ENCODE measurements at regions not wholly inside any gene's neighbourhood (a gene's known extent, or its start where the extent isn't known, plus 50 kb on each side); places are given as distances from the start of the nearest gene placed in this dataset.

- Histone ChIP-seq H3K27me3 (peaks cover 0 to 32% (median 0%) of the 10 kb centered on the region in 4 donors), H3K9me3 (no peaks in the 10 kb centered on the region), H3K36me3 (no peaks in the 10 kb centered on the region), H3K27ac (no peak overlapping the region), H3K4me3 (no peak overlapping the region), H3K4me1 (no peaks in the 10 kb centered on the region)
- TF ChIP-seq CTCF (IDR thresholded peaks at IDR 0.05) (no peak), POLR2A (IDR thresholded peaks at IDR 0.05) (no peak)
- no peak for DNase-seq
- WGBS, 2 donors: 46 to 52% methylated on average over 5 of the region's 5 CpGs
- intact Hi-C loops (cut with DNase I): no loop called here
Measured at GRCh38 chr16:54616610-54617009, 314.1 kb upstream of the IRX5 start.

DNA sequence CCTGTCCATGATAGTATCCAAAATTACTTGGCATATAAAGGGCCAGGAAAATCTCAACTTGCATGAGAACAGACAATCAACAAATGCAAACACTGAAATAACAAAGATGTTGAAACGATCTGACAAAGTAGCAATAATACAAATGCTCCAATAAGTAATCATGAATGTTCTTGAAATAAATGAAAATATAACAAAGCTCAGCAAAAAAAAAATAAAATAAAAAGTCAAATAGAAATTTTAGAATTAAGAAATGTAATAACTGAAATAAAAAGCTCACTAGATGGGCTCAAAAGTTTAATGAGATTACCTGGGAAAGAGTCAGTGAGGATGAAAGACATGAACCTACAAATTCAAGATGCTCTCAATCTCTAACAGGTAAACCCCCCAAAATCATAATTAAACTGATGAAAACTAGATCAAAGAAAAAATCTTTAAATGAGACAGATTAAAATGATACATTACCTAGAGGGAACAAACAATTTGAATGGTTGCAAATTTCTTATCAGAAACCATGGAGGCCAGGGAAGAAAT is 319.0 kb upstream of the IRX3 start:
- 83 to 93% methylated on average over 1 of the region's 1 CpG for WGBS, 2 donors
- Histone ChIP-seq H3K27me3 (peaks cover 0 to 23% (median 0%) of the 10 kb centered on the region in 4 donors), H3K36me3 (no peaks in the 10 kb centered on the region), H3K4me1 (no peaks in the 10 kb centered on the region), H3K27ac (no peak overlapping the region), H3K4me3 (no peak overlapping the region), H3K9me3 (peaks cover 0 to 5% (median 5%) of the 10 kb centered on the region in 3 donors)
- TF ChIP-seq POLR2A (IDR thresholded peaks at IDR 0.05) (no peak), CTCF (IDR thresholded peaks at IDR 0.05) (no peak)
- intact Hi-C loops (cut with DNase I): no loop called here
- no peak for DNase-seq

- Histone ChIP-seq H3K9me3 (peaks cover 0 to 5% (median 0%) of the 10 kb centered on the region in 3 donors), H3K27me3 (peaks cover 0 to 26% (median 0%) of the 10 kb centered on the region in 4 donors), H3K36me3 (no peaks in the 10 kb centered on the region), H3K27ac (no peak overlapping the region), H3K4me1 (no peaks in the 10 kb centered on the region), H3K4me3 (no peak overlapping the region)
- WGBS, 2 donors: 61 to 72% methylated on average over 4 to 6 of the region's 6 CpGs
- intact Hi-C loops (cut with DNase I): no loop called here
- no peak for TF ChIP-seq CTCF (IDR thresholded peaks at IDR 0.05)
- no peak for TF ChIP-seq POLR2A (IDR thresholded peaks at IDR 0.05)
- DNase-seq: no peak
Measured at GRCh38 chr16:54602666-54603065, 316.1 kb upstream of the IRX3 start.

DNA sequence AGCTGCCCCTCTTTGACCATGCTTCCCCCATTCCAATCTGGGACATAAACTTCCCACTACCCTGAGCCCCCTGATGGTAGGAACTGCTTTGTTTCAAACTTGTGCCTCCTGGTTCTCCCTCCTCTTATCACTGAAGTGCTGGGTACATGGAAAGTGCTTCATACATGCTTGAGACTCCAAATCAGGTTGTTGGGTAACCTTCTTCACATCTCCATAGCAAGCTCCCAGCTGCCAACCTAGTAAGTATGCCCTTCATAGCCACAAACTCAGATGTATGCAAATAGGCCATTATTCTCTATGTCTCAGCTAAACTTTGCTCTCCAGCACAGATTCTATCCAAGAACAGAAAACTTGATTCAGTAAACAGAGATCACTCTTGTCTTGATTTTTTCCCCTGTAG is 310.6 kb upstream of the IRX3 start:
- H3K27me3 ChIP-seq: peaks cover 0 to 44% (median 0%) of the 10 kb centered on the region in 4 donors
- no peak for DNase-seq
- H3K9me3 ChIP-seq: no peaks in the 10 kb centered on the region
- TF ChIP-seq CTCF (IDR thresholded peaks at IDR 0.05) (no peak), POLR2A (IDR thresholded peaks at IDR 0.05) (no peak)
- H3K4me3 ChIP-seq: no peak overlapping the region
- no peaks in the 10 kb centered on the region for H3K4me1 ChIP-seq
- no peak overlapping the region for H3K27ac ChIP-seq
- no peaks in the 10 kb centered on the region for H3K36me3 ChIP-seq
- intact Hi-C loops (cut with DNase I): no loop called here

DNA sequence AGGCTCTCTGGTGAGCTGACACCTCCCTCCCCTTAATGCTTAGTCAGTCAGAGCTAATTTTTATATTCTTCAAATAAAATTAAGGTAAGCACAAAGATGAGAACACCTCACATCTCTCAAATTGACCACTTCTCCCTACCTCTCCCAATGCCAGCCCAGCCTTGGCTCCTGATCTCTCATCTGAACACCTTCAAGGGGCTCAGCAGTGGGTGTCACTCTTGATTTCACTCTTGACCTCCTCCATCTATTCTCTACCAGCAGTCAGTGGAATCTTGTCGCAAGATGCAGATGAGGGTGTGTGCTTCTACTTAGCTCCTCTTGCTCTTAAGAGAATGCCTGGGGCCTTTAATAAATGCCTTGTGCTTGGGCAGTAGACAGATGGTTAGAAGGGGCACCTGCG is 309.0 kb upstream of the IRX3 start:
- TF ChIP-seq CTCF (IDR thresholded peaks at IDR 0.05) (no peak), POLR2A (IDR thresholded peaks at IDR 0.05) (no peak)
- no peaks in the 10 kb centered on the region for H3K4me1 ChIP-seq
- H3K27ac ChIP-seq: no peak overlapping the region
- H3K4me3 ChIP-seq: no peak overlapping the region
- no peaks in the 10 kb centered on the region for H3K9me3 ChIP-seq
- H3K36me3 ChIP-seq: no peaks in the 10 kb centered on the region
- intact Hi-C loops (cut with DNase I): no loop called here
- DNase-seq: no peak
- peaks cover 0 to 47% (median 0%) of the 10 kb centered on the region in 4 donors for H3K27me3 ChIP-seq
- 42 to 73% methylated on average over 2 of the region's 2 CpGs for WGBS, 2 donors
